ENCODE measurements at regions not wholly inside any gene's neighbourhood (a gene's known extent, or its start where the extent isn't known, plus 50 kb on each side); places are given as distances from the start of the nearest gene placed in this dataset.
"Not testable (repeated sequence)": the region's sequence is repeated elsewhere in the genome, so short reads cannot be mapped to it uniquely, and the experiment has no call there.

DNA sequence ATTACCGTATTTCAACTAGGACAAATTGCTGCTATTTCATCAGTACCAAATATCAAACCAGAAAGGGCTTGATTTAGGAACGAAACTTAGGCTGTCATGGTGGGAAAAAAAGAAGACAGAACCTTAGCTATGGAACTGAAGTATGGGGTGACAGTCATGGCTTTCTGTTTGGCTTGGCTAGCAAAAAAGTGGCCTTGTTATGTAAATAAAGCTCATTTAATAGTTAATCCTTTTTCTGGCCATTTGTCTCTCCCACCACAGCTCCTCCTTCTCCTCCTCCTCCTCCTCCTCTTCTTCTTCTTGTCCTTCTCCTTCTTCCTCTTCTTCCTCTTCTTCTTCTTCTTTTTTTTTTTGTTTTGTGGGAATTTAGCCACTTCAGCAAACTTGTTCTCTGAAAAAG lies 434.7 kb upstream of the NDST4 start:
- in situ Hi-C loops (cut with MboI), result loop anchor here (25.0 kb wide), 1 partner anchor 436 kb away; the partner anchor contains the start of gene NDST4
- no peak overlapping the region for H3K4me2 ChIP-seq (ENCODE audit: unreplicated experiment)

GRCh38 chr4:115537387-115537786 lies 424.0 kb upstream of the NDST4 start:
- Histone ChIP-seq H3K4me3 (no peak overlapping the region), H3K36me3 (ENCODE audit: low read depth) (no peaks in the 10 kb centered on the region), H3K27ac (no peak overlapping the region), H3K9me3 (ENCODE audit: low read depth) (no peaks in the 10 kb centered on the region), H3K9ac (no peak overlapping the region), H3K9me2 (ENCODE audit: insufficient read depth) (no peaks in the 10 kb centered on the region), H3K79me2 (ENCODE audit: insufficient read depth) (no peaks in the 10 kb centered on the region), H3K4me2 (ENCODE audit: unreplicated experiment) (no peak overlapping the region), H4K20me1 (ENCODE audit: insufficient read depth) (no peaks in the 10 kb centered on the region), H3K27me3 (replicated peaks; ENCODE audit: insufficient read depth) (no peaks in the 10 kb centered on the region), H3F3A (ENCODE audit: insufficient read depth) (no peaks in the 10 kb centered on the region), H2AFZ (no peak overlapping the region), H3K4me1 (ENCODE audit: insufficient read depth) (no peaks in the 10 kb centered on the region)
- peak; percentile 46 for DNase-seq
- 5 to 9% methylated on average over 2 of the region's 2 CpGs for WGBS, 2 experiments (ENCODE audit: low coverage in 1 of 2, low lambda C conversion rate in 2 of 2, missing lambda C conversion rate in 2 of 2)
- TF ChIP-seq EZH2phosphoT487 (IDR thresholded peaks at IDR 0.05; ENCODE audit: insufficient read depth, low read depth) (no peak), EZH2 (IDR thresholded peaks at IDR 0.05; ENCODE audit: insufficient read depth, poor library complexity, severe bottlenecking) (no peak)
- in situ Hi-C loops (cut with MboI), result loop anchor here (25.0 kb wide), 1 partner anchor 425 kb away; the partner anchor contains the start of gene NDST4

More for the DNA sequence above, 434.7 kb upstream of the NDST4 start:
- TF ChIP-seq EZH2 (IDR thresholded peaks at IDR 0.05; ENCODE audit: insufficient read depth, poor library complexity, severe bottlenecking) (no peak), EZH2phosphoT487 (IDR thresholded peaks at IDR 0.05; ENCODE audit: insufficient read depth, low read depth) (no peak)
- Histone ChIP-seq H3K9me3 (ENCODE audit: low read depth) (no peaks in the 10 kb centered on the region), H4K20me1 (ENCODE audit: insufficient read depth) (no peaks in the 10 kb centered on the region), H2AFZ (peak overlapping the region; percentile 56; the same call in 1 of the 2 replicates), H3K9me2 (ENCODE audit: insufficient read depth) (no peaks in the 10 kb centered on the region), H3K79me2 (ENCODE audit: insufficient read depth) (no peaks in the 10 kb centered on the region), H3K4me3 (no peak overlapping the region), H3K27me3 (replicated peaks; ENCODE audit: insufficient read depth) (no peaks in the 10 kb centered on the region), H3F3A (ENCODE audit: insufficient read depth) (no peaks in the 10 kb centered on the region), H3K36me3 (ENCODE audit: low read depth) (no peaks in the 10 kb centered on the region), H3K9ac (no peak overlapping the region), H3K4me1 (ENCODE audit: insufficient read depth) (no peaks in the 10 kb centered on the region), H3K27ac (no peak overlapping the region)
- WGBS, 2 experiments (ENCODE audit: low coverage in 1 of 2, low lambda C conversion rate in 2 of 2, missing lambda C conversion rate in 2 of 2), result 23 to 34% methylated on average over 2 of the region's 2 CpGs
- no peak for DNase-seq

GRCh38 chr4:115529126-115529525 lies 415.7 kb upstream of the NDST4 start:
- no peak overlapping the region for H3K9ac ChIP-seq
- H3K4me3 ChIP-seq, result no peak overlapping the region
- H3F3A ChIP-seq (ENCODE audit: insufficient read depth), result no peaks in the 10 kb centered on the region
- H3K4me2 ChIP-seq (ENCODE audit: unreplicated experiment), result no peak overlapping the region
- H3K4me1 ChIP-seq (ENCODE audit: insufficient read depth), result no peaks in the 10 kb centered on the region
- 84 to 85% methylated on average over 1 of the region's 1 CpG for WGBS, 2 experiments (ENCODE audit: low coverage in 1 of 2, low lambda C conversion rate in 2 of 2, missing lambda C conversion rate in 2 of 2)
- no peaks in the 10 kb centered on the region for H4K20me1 ChIP-seq (ENCODE audit: insufficient read depth)
- in situ Hi-C loops (cut with MboI), result loop anchor here (25.0 kb wide), 1 partner anchor 417 kb away; the partner anchor contains the start of gene NDST4
- no peak overlapping the region for H3K27ac ChIP-seq
- no peaks in the 10 kb centered on the region; the same call in 1 of the 2 replicates for H3K9me2 ChIP-seq (ENCODE audit: insufficient read depth)
- TF ChIP-seq EZH2phosphoT487 (IDR thresholded peaks at IDR 0.05; ENCODE audit: insufficient read depth, low read depth), result no peak
- no peak for TF ChIP-seq EZH2 (IDR thresholded peaks at IDR 0.05; ENCODE audit: insufficient read depth, poor library complexity, severe bottlenecking)
- H3K36me3 ChIP-seq (ENCODE audit: low read depth), result no peaks in the 10 kb centered on the region
- no peaks in the 10 kb centered on the region for H3K27me3 ChIP-seq (replicated peaks; ENCODE audit: insufficient read depth)
- no peak overlapping the region for H2AFZ ChIP-seq
- no peaks in the 10 kb centered on the region for H3K9me3 ChIP-seq (ENCODE audit: low read depth)
- no peaks in the 10 kb centered on the region for H3K79me2 ChIP-seq (ENCODE audit: insufficient read depth)
- no peak for DNase-seq

DNA sequence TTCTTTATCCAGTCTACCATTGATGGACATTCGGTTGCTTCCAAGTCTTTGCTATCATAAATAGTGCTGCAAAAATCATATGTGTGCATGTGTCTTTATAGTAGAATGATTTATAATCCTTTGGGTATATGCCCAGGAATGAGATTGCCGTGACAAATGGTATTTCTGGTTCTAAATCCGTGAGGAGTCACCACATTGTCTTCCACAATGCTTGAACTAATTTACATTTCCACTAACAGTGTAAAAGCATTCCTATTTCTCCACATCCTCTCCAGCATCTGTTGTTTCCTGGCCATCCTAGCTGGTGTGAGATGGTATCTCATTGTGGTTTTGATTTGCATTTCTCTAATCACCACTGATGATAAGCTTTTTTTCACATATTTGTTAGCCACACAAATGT lies 406.1 kb upstream of the NDST4 start:
- 14 to 17% methylated on average over 3 of the region's 3 CpGs for WGBS, 2 experiments (ENCODE audit: low coverage in 1 of 2, low lambda C conversion rate in 2 of 2, missing lambda C conversion rate in 2 of 2)
- H3F3A ChIP-seq (ENCODE audit: insufficient read depth); H3K9me2 ChIP-seq (ENCODE audit: insufficient read depth); H2AFZ ChIP-seq; H3K79me2 ChIP-seq (ENCODE audit: insufficient read depth); H4K20me1 ChIP-seq (ENCODE audit: insufficient read depth); in situ Hi-C loops (cut with MboI); H3K4me1 ChIP-seq (ENCODE audit: insufficient read depth); H3K27me3 ChIP-seq (replicated peaks; ENCODE audit: insufficient read depth); H3K9ac ChIP-seq; H3K27ac ChIP-seq; H3K36me3 ChIP-seq (ENCODE audit: low read depth); H3K4me2 ChIP-seq (ENCODE audit: unreplicated experiment); DNase-seq; H3K4me3 ChIP-seq; H3K9me3 ChIP-seq (ENCODE audit: low read depth): not testable (repeated sequence)

DNA sequence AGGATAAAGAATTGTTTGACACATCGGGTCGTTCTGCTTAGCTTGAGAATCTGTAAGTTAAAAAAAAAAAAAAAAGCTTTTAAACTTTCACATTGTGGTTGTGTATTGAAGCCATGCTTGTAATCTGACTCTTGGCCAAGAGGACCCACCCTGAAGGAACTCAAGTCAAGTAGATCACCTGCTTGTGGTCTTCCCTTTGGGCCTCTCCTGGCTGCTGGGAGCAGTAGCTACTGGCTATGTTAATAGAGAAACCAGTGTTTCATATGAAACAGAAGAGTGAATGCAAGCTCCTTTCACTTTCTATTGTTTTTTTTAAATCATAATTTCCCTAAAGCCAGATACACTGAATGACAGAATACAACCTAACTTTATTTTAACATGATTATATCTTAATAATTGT lies 402.4 kb upstream of the NDST4 start:
- Histone ChIP-seq H3F3A (ENCODE audit: insufficient read depth) (no peaks in the 10 kb centered on the region), H3K4me3 (no peak overlapping the region), H3K9me2 (ENCODE audit: insufficient read depth) (no peaks in the 10 kb centered on the region), H2AFZ (no peak overlapping the region), H3K27me3 (replicated peaks; ENCODE audit: insufficient read depth) (no peaks in the 10 kb centered on the region), H3K79me2 (ENCODE audit: insufficient read depth) (no peaks in the 10 kb centered on the region), H4K20me1 (ENCODE audit: insufficient read depth) (no peaks in the 10 kb centered on the region), H3K27ac (no peak overlapping the region), H3K4me2 (ENCODE audit: unreplicated experiment) (no peak overlapping the region), H3K9ac (no peak overlapping the region), H3K9me3 (ENCODE audit: low read depth) (no peaks in the 10 kb centered on the region), H3K36me3 (ENCODE audit: low read depth) (no peaks in the 10 kb centered on the region), H3K4me1 (ENCODE audit: insufficient read depth) (no peaks in the 10 kb centered on the region)
- WGBS, 2 experiments (ENCODE audit: low coverage in 1 of 2, low lambda C conversion rate in 2 of 2, missing lambda C conversion rate in 2 of 2), result 11 to 15% methylated on average over 2 of the region's 2 CpGs
- TF ChIP-seq EZH2phosphoT487 (IDR thresholded peaks at IDR 0.05; ENCODE audit: insufficient read depth, low read depth), result no peak
- no peak for TF ChIP-seq EZH2 (IDR thresholded peaks at IDR 0.05; ENCODE audit: insufficient read depth, poor library complexity, severe bottlenecking)
- no peak for DNase-seq
- in situ Hi-C loops (cut with MboI), result no loop called here

All from GM23248 (cell line).